H1 (cell line): ENCODE measurements at regions not wholly inside any gene's neighbourhood (a gene's known extent, or its start where the extent isn't known, plus 50 kb on each side); places are given as distances from the start of the nearest gene placed in this dataset.

ENCODE experiments used
- CTCF ChIA-PET: fragments of 300-600 bp; sonication (Branson Sonifier 250); formaldehyde crosslinking; loops from one replicate; lab custom pipeline; 2021; ENCODE audit not compliant: partially characterized antibody; lab: Charles Lee
- POLR2A ChIA-PET: fragments of 300-600 bp; sonication (Branson Sonifier 250); formaldehyde crosslinking; loops from one replicate; lab custom pipeline; 2021; ENCODE audit warnings: inconsistent platforms; ENCODE audit not compliant: partially characterized antibody; lab: Charles Lee
- DNase-seq, 2 experiments: peaks; one replicate each; pipeline versions ENCODE4 v3.0.0 to v3.0.0-alpha.2; 2010 to 2022; ENCODE audit warnings: low spot score in 2 of 2, low read depth in 1 of 2, mixed read lengths in 1 of 2
- FAIRE-seq: peaks from 2 replicates; lab custom pipeline; 2011; peaks lifted over from hg19 to GRCh38; lab: Jason Lieb, UNC
- H2AFZ ChIP-seq: 2 replicates; pipeline ENCODE4 v1.8.1; 2012; ENCODE audit warnings: low read length, inconsistent platforms
- H2AK5ac ChIP-seq: 2 replicates; pipeline ENCODE4 v1.6.1; 2013; ENCODE audit warnings: low read depth, low read length
- H2BK120ac ChIP-seq: replicated peaks from 2 replicates; pipeline ENCODE3; 2013; ENCODE audit warnings: low read depth, low read length, inconsistent platforms
- H2BK12ac ChIP-seq: 2 replicates; pipeline ENCODE4 v1.6.1; 2013; ENCODE audit warnings: low read depth, low read length
- H2BK15ac ChIP-seq: 2 replicates; pipeline ENCODE4 v1.6.1; 2013; ENCODE audit warnings: low read length
- H2BK20ac ChIP-seq: 2 replicates; pipeline ENCODE4 v1.6.1; 2013; ENCODE audit warnings: low read length
- H2BK5ac ChIP-seq: 2 replicates; pipeline ENCODE4 v1.6.1; 2013; ENCODE audit warnings: low read depth, low read length
- H3K14ac ChIP-seq: 2 replicates; pipeline ENCODE4 v1.6.1; 2013; ENCODE audit warnings: inconsistent platforms; ENCODE audit not compliant: insufficient read length
- H3K18ac ChIP-seq: 2 replicates; pipeline ENCODE4 v1.6.1; 2013; ENCODE audit warnings: low read length; ENCODE audit errors: extremely low read depth
- H3K23ac ChIP-seq: 2 replicates; pipeline ENCODE4 v1.6.1; 2013; ENCODE audit warnings: inconsistent platforms; ENCODE audit not compliant: insufficient read length
- H3K23me2 ChIP-seq: 2 replicates; pipeline ENCODE4 v1.6.1; 2013; ENCODE audit warnings: low read depth, low read length
- H3K27ac ChIP-seq: 2 replicates; pipeline ENCODE4 v1.6.1; 2011; ENCODE audit warnings: low read depth, low read length, inconsistent platforms
- H3K27me3 ChIP-seq, 4 experiments: replicated peaks in 1 of 4; 1 replicate in 1 of 4; 2 replicates in 3 of 4; pipeline versions ENCODE4 v1.6.1 to v1.8.1; 2011 to 2013; ENCODE audit warnings: low read length in 3 of 4, mild to moderate bottlenecking in 3 of 4, inconsistent platforms in 2 of 4, mixed read lengths in 2 of 4, moderate library complexity in 1 of 4; ENCODE audit not compliant: control insufficient read depth in 3 of 4, insufficient read depth in 3 of 4; ENCODE audit errors: extremely low read depth in 1 of 4
- H3K36me3 ChIP-seq, 4 experiments: 2 replicates each; pipeline versions ENCODE4 v1.6.1 to v1.8.1; 2011 to 2013; ENCODE audit warnings: mild to moderate bottlenecking in 4 of 4, low read length in 3 of 4, moderate library complexity in 2 of 4, control low read depth in 1 of 4, inconsistent platforms in 1 of 4; ENCODE audit not compliant: insufficient read depth in 4 of 4, control insufficient read depth in 2 of 4
- H3K4ac ChIP-seq: replicated peaks from 2 replicates; pipeline ENCODE3; 2013; ENCODE audit warnings: low read length, low read depth, mixed read lengths, inconsistent platforms; ENCODE audit not compliant: insufficient read length
- H3K4me1 ChIP-seq, 4 experiments: replicated peaks in 1 of 4; 1 replicate in 1 of 4; 2 replicates in 3 of 4; pipeline versions ENCODE4 v1.6.1 to v1.8.1; 2011 to 2013; ENCODE audit warnings: low read length in 3 of 4, inconsistent platforms in 2 of 4, mixed read lengths in 1 of 4; ENCODE audit not compliant: insufficient read depth in 4 of 4, control insufficient read depth in 3 of 4
- H3K4me2 ChIP-seq, 2 experiments: 2 replicates each; pipeline versions ENCODE4 v1.6.1 to v1.8.1; 2011 to 2013; ENCODE audit warnings: low read depth in 2 of 2, low read length in 2 of 2, control low read depth in 1 of 2, inconsistent platforms in 1 of 2, mild to moderate bottlenecking in 1 of 2; ENCODE audit not compliant: insufficient read depth in 1 of 2
- H3K4me3 ChIP-seq, 4 experiments: fragments of 200-600, 300-600 bp in 1 of 4; sonication (generic), shearing (Covaris generic), sonication (Bioruptor Twin) in 1 of 4; 2 replicates each; pipeline versions ENCODE4 v1.5.1 to v1.8.1; 2011 to 2016; ENCODE audit warnings: low read length in 4 of 4, low read depth in 3 of 4, control low read depth in 2 of 4, inconsistent platforms in 2 of 4, mild to moderate bottlenecking in 2 of 4, mixed read lengths in 1 of 4, moderate library complexity in 1 of 4; ENCODE audit not compliant: insufficient read depth in 2 of 4; ENCODE audit errors: extremely low read depth in 1 of 4
- H3K56ac ChIP-seq: replicated peaks from 2 replicates; pipeline ENCODE3; 2013; ENCODE audit warnings: low read depth, mild to moderate bottlenecking, mixed read lengths, low read length, inconsistent platforms; ENCODE audit not compliant: insufficient read length
- H3K79me1 ChIP-seq: 2 replicates; pipeline ENCODE4 v1.6.1; 2013; ENCODE audit warnings: low read depth, low read length, control low read depth
- H3K79me2 ChIP-seq, 2 experiments: 2 replicates each; pipeline versions ENCODE4 v1.6.1 to v1.8.1; 2012 to 2013; ENCODE audit warnings: low read length in 2 of 2, mild to moderate bottlenecking in 2 of 2, inconsistent platforms in 1 of 2; ENCODE audit not compliant: insufficient read depth in 2 of 2, control insufficient read depth in 1 of 2
- H3K9ac ChIP-seq, 4 experiments: replicated peaks in 1 of 4; 1 replicate in 1 of 4; 2 replicates in 3 of 4; pipeline versions ENCODE4 v1.6.1 to v1.8.1; 2011 to 2013; ENCODE audit warnings: low read depth in 3 of 4, low read length in 3 of 4, control low read depth in 2 of 4, mild to moderate bottlenecking in 2 of 4, moderate library complexity in 2 of 4, inconsistent platforms in 1 of 4; ENCODE audit errors: extremely low read depth in 1 of 4
- H3K9me3 ChIP-seq, 2 experiments: 2 replicates each; pipeline versions ENCODE4 v1.6.1 to v1.8.1; 2012 to 2013; ENCODE audit warnings: mild to moderate bottlenecking in 2 of 2, moderate library complexity in 2 of 2, control low read depth in 1 of 2, inconsistent platforms in 1 of 2, low read depth in 1 of 2, low read length in 1 of 2, mixed read lengths in 1 of 2; ENCODE audit not compliant: insufficient read depth in 2 of 2
- H4K20me1 ChIP-seq, 2 experiments: replicated peaks in 1 of 2; 2 replicates each; pipeline versions ENCODE3 to v1.8.1; 2011 to 2013; ENCODE audit warnings: inconsistent platforms in 2 of 2, low read length in 2 of 2, mild to moderate bottlenecking in 1 of 2; ENCODE audit not compliant: insufficient read depth in 2 of 2, control insufficient read depth in 1 of 2
- H4K5ac ChIP-seq: 2 replicates; pipeline ENCODE4 v1.6.1; 2013; ENCODE audit warnings: low read length, low read depth, mixed read lengths, inconsistent platforms; ENCODE audit not compliant: insufficient read length
- H4K8ac ChIP-seq: 2 replicates; pipeline ENCODE4 v1.8.0; 2013; ENCODE audit warnings: mild to moderate bottlenecking, moderate library complexity, low read length, inconsistent platforms; ENCODE audit not compliant: insufficient read depth; ENCODE audit errors: extremely low read depth
- H4K91ac ChIP-seq: replicated peaks from 2 replicates; pipeline ENCODE3; 2013; ENCODE audit warnings: low read length, mixed read lengths, inconsistent platforms; ENCODE audit not compliant: insufficient read length
- GTF2F1 ChIP-seq: IDR thresholded peaks from 2 replicates; pipeline ENCODE4 v1.6.1; 2012; ENCODE audit warnings: low read depth, low read length, improper control_type of control experiment, borderline replicate concordance
- MAFK ChIP-seq: IDR thresholded peaks from 2 replicates; pipeline ENCODE4 v1.6.1; 2012; ENCODE audit warnings: low read depth, mild to moderate bottlenecking, improper control_type of control experiment, low read length
- WGBS, 2 experiments: shearing (Covaris generic) in 1 of 2; methylation state at CpG; one replicate each; pipeline versions ENCODE4 v1.1.6 to v1.1.7; 2013 to 2015; ENCODE audit warnings: low lambda C conversion rate in 2 of 2, mixed read lengths in 2 of 2, inconsistent platforms in 1 of 2, low coverage in 1 of 2, missing lambda C conversion rate in 1 of 2; ENCODE audit not compliant: insufficient replicate concordance in 2 of 2, insufficient coverage in 1 of 2, insufficient read length in 1 of 2; ENCODE audit errors: extremely low coverage in 1 of 2, missing lambda C conversion rate in 1 of 2; 5-methylcytosine and 5-hydroxymethylcytosine counted together

DNA sequence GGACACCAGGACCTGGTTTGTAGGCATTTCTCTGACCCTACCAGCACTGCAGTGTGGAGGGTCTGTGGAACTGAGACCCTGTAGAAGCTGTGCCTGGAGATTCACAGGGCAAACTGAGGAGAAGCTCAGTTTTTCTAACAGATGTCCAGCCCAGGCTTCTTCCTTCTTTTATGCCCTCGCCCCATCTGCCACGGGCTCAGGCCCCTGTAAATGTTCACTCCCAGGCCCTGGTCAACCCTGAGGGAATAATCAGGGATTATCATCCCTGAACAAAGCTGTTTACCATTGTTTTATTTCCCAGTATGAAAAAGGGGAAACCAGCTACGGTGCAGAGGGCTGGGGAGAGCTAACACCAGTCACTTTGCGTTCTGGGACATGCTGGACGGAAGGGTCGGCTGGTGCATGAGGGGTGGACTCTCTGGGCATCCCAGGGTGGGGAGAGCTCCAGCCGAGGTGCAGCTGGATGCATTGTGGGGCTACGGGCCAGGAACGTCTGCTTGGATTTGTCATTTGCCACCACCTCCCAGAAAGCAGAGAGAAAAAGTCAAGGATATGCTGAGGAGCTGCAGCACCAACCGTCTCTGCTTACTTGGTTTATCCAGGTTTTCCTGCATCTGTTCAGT lies 183.8 kb downstream of the TFCP2L1 start:
- H3K56ac ChIP-seq, result no peak overlapping the region
- H2BK5ac ChIP-seq, result no peak overlapping the region
- no peak overlapping the region for H3K27ac ChIP-seq
- H2BK120ac ChIP-seq, result no peak overlapping the region
- H2AK5ac ChIP-seq, result no peak overlapping the region
- CTCF ChIA-PET, result interaction anchor here (0.8 to 23.2 kb wide), 18 partner anchors 10 to 383 kb away, joined by 3 to 434 read pairs (median 4); no protein-coding TSS in a partner anchor
- no peak overlapping the region for H4K91ac ChIP-seq
- no peaks in the 10 kb centered on the region for H3K79me1 ChIP-seq
- no peak overlapping the region for H3K4ac ChIP-seq
- H3K23ac ChIP-seq, result no peak overlapping the region
- peaks cover 0 to 2% of the 10 kb centered on the region in 2 experiments for H4K20me1 ChIP-seq
- H3K14ac ChIP-seq, result no peak overlapping the region
- H4K5ac ChIP-seq, result no peak overlapping the region
- H3K18ac ChIP-seq, result no peak overlapping the region
- 94% methylated on average over 10 of the region's 10 CpGs; no CpG with 5 or more reads in 1 of the 2 experiments for WGBS, 2 experiments
- H2BK12ac ChIP-seq, result no peak overlapping the region
- H3K4me2 ChIP-seq, result no peak overlapping the region
- POLR2A ChIA-PET, result interaction anchor here (1.2 to 1.6 kb wide), 2 partner anchors 26 to 429 kb away, joined by 3 to 5 read pairs; partner anchors contain the start of gene RNU4ATAC
- FAIRE-seq (no peak), DNase-seq (no peak)
- H3K9ac ChIP-seq, result no peak overlapping the region
- H4K8ac ChIP-seq, result no peak overlapping the region
- no peak overlapping the region for H3K4me3 ChIP-seq
- H3K23me2 ChIP-seq, result no peaks in the 10 kb centered on the region
- no peak overlapping the region for H2BK20ac ChIP-seq
- H3K79me2 ChIP-seq, result no peaks in the 10 kb centered on the region
- TF ChIP-seq GTF2F1, result no peak
- no peak for TF ChIP-seq MAFK
- H3K9me3 ChIP-seq, result no peaks in the 10 kb centered on the region
- no peak overlapping the region for H2AFZ ChIP-seq
- peaks cover 0 to 2% (median 0%) of the 10 kb centered on the region in 4 experiments; a peak in 3 of 7 replicates for H3K27me3 ChIP-seq
- H3K36me3 ChIP-seq, result no peaks in the 10 kb centered on the region
- peaks cover 0 to 4% (median 2%) of the 10 kb centered on the region in 4 experiments; a peak in 4 of 7 replicates for H3K4me1 ChIP-seq
- H2BK15ac ChIP-seq, result no peak overlapping the region
